Endothelial cell of umbilical vein (primary cell): ENCODE measurements at regions not wholly inside any gene's neighbourhood (a gene's known extent, or its start where the extent isn't known, plus 50 kb on each side); places are given as distances from the start of the nearest gene placed in this dataset.

Experiments used
- BruUV-seq: library from RNA; stranded (reverse); fragments of 400-500 nt; replicated peaks from 2 replicates; lab custom pipeline; 2021; lab: Mats Ljungman, UMichigan
- CTCF ChIA-PET: fragments of 300-600, 350-600 bp; sonication (Branson Sonifier 250); formaldehyde crosslinking; loops from one replicate; lab custom pipeline; 2021; ENCODE audit warnings: antibody characterized with exemption, inconsistent platforms; lab: Charles Lee
- POLR2A ChIA-PET: fragments of 300-600, 350-600 bp; sonication (Branson Sonifier 250); formaldehyde crosslinking; loops from one replicate; lab custom pipeline; 2021; ENCODE audit warnings: antibody characterized with exemption, inconsistent platforms; lab: Charles Lee
- DNase-seq: peaks from one replicate; pipeline ENCODE4 v3.0.0-alpha.2; 2011; ENCODE audit warnings: low read depth, low spot score
- FAIRE-seq: peaks from 2 replicates; lab custom pipeline; 2011; peaks lifted over from hg19 to GRCh38; lab: Jason Lieb, UNC
- H2AFZ ChIP-seq: 2 replicates; pipeline ENCODE4 v1.6.0; 2012; ENCODE audit warnings: low read depth, low read length, control low read depth, inconsistent platforms
- H3K27ac ChIP-seq: 2 replicates; pipeline ENCODE4 v1.5.1; 2011; ENCODE audit warnings: low read depth, mild to moderate bottlenecking, control low read depth, low read length, moderate library complexity; ENCODE audit not compliant: insufficient read depth
- H3K27me3 ChIP-seq, 2 experiments: 2 replicates each; pipeline versions ENCODE4 v1.6.0 to v1.6.1; 2011; ENCODE audit warnings: low read length in 2 of 2, mixed read lengths in 1 of 2; ENCODE audit not compliant: control insufficient read depth in 2 of 2, insufficient read depth in 2 of 2
- H3K36me3 ChIP-seq, 2 experiments: 2 replicates in 1 of 2; 3 replicates in 1 of 2; pipeline ENCODE4 v1.5.1; 2011; ENCODE audit warnings: low read length in 2 of 2, mild to moderate bottlenecking in 1 of 2, moderate library complexity in 1 of 2; ENCODE audit not compliant: control insufficient read depth in 2 of 2, insufficient read depth in 2 of 2; ENCODE audit errors: extremely low read depth in 1 of 2
- H3K4me1 ChIP-seq: 3 replicates; pipeline ENCODE4 v1.5.1; 2011; ENCODE audit warnings: mild to moderate bottlenecking, low read length; ENCODE audit not compliant: control insufficient read depth, insufficient read depth; ENCODE audit errors: extremely low read depth
- H3K4me2 ChIP-seq: 2 replicates; pipeline ENCODE4 v1.6.1; 2011; ENCODE audit warnings: low read length, control low read depth, mixed read lengths; ENCODE audit not compliant: insufficient read depth
- H3K4me3 ChIP-seq, 3 experiments: fragments of 200-600 bp in 1 of 3; sonication (generic), shearing (Covaris generic) in 1 of 3; replicated peaks in 1 of 3; 2 replicates each; pipeline ENCODE4 v1.5.1; 2011 to 2016; ENCODE audit warnings: control low read depth in 3 of 3, low read length in 3 of 3, mild to moderate bottlenecking in 2 of 3, inconsistent platforms in 1 of 3, low read depth in 1 of 3, moderate library complexity in 1 of 3; ENCODE audit not compliant: insufficient read depth in 1 of 3
- H3K79me2 ChIP-seq: 2 replicates; pipeline ENCODE4 v1.6.0; 2012; ENCODE audit warnings: low read length, inconsistent platforms; ENCODE audit not compliant: control insufficient read depth, insufficient read depth
- H3K9ac ChIP-seq: replicated peaks from 2 replicates; pipeline ENCODE3; 2011; ENCODE audit warnings: low read length, control low read depth; ENCODE audit not compliant: insufficient read depth; ENCODE audit errors: extremely low read depth
- H3K9me1 ChIP-seq: replicated peaks from 3 replicates; pipeline ENCODE4 v1.6.0; 2011; ENCODE audit warnings: mild to moderate bottlenecking, low read length; ENCODE audit not compliant: control insufficient read depth, insufficient read depth; ENCODE audit errors: extremely low read depth
- H3K9me3 ChIP-seq: replicated peaks from 2 replicates; pipeline ENCODE4 v1.5.1; 2012; ENCODE audit warnings: low read length, inconsistent platforms; ENCODE audit not compliant: control insufficient read depth, insufficient read depth
- H4K20me1 ChIP-seq: replicated peaks from 2 replicates; pipeline ENCODE3; 2011; ENCODE audit warnings: mild to moderate bottlenecking, low read length; ENCODE audit not compliant: control insufficient read depth, insufficient read depth; ENCODE audit errors: extremely low read depth
- EZH2 ChIP-seq: IDR thresholded peaks from 2 replicates; pipeline ENCODE4 v1.6.1; 2012; ENCODE audit warnings: borderline replicate concordance, low read depth, mild to moderate bottlenecking, moderate library complexity, low read length, inconsistent platforms; ENCODE audit not compliant: severe bottlenecking
- FOS ChIP-seq: IDR thresholded peaks from 2 replicates; pipeline ENCODE4 v1.6.1; 2011; ENCODE audit warnings: mild to moderate bottlenecking, low read length, moderate library complexity, borderline replicate concordance; ENCODE audit not compliant: insufficient read depth
- GATA2 ChIP-seq: IDR thresholded peaks from 2 replicates; pipeline ENCODE4 v1.7.0; 2011; ENCODE audit warnings: low read depth, mild to moderate bottlenecking, moderate library complexity, mixed read lengths, low read length; ENCODE audit not compliant: insufficient read length, insufficient read depth
- JUN ChIP-seq: IDR thresholded peaks from 2 replicates; pipeline ENCODE4 v1.6.1; 2011; ENCODE audit warnings: borderline replicate concordance, low read depth; ENCODE audit not compliant: insufficient read length, insufficient read depth
- MYC ChIP-seq: IDR thresholded peaks from one replicate; pipeline ENCODE4 v1.6.1; 2011; ENCODE audit warnings: mild to moderate bottlenecking, low read depth, low read length
- POLR2A ChIP-seq: IDR thresholded peaks from 2 replicates; pipeline ENCODE4 v1.6.1; 2012; ENCODE audit warnings: low read depth, mild to moderate bottlenecking, control low read depth, low read length
- POLR2AphosphoS5 ChIP-seq: IDR thresholded peaks from 2 replicates; pipeline ENCODE4 v1.6.1; 2012; ENCODE audit warnings: low read depth, mild to moderate bottlenecking, control low read depth, low read length, moderate library complexity; ENCODE audit not compliant: insufficient read depth
- dilution Hi-C: fragments of 300-500 bp; cut with MboI; formaldehyde crosslinking; loops from one replicate; pipeline ENCODE4 v1.15.0; 2019; ENCODE audit warnings: low sequenced_read_pairs; ENCODE audit not compliant: extremely low pct_ligation_motif_present
- intact Hi-C: fragments of 100-400 bp; cut with micrococcal nuclease; formaldehyde crosslinking; loops from one replicate; pipeline ENCODE4 v1.10.0; 2022
- TF ChIP-seq, protein P1 (sequence below): IDR thresholded peaks from 2 replicates; pipeline ENCODE4 v1.6.1; 2011; ENCODE audit not compliant: insufficient read depth, insufficient read length
- TF ChIP-seq, protein P2 (sequence below), 2 donors: IDR thresholded peaks; 1 replicate in 1 of 2; 2 replicates in 1 of 2; pipeline ENCODE4 v1.5.1; 2011; ENCODE audit warnings: low read length in 2 of 2, mild to moderate bottlenecking in 2 of 2, moderate library complexity in 2 of 2, control low read depth in 1 of 2, inconsistent platforms in 1 of 2, low read depth in 1 of 2; ENCODE audit not compliant: insufficient read depth in 1 of 2; ENCODE audit errors: extremely low read depth in 1 of 2

DNA sequence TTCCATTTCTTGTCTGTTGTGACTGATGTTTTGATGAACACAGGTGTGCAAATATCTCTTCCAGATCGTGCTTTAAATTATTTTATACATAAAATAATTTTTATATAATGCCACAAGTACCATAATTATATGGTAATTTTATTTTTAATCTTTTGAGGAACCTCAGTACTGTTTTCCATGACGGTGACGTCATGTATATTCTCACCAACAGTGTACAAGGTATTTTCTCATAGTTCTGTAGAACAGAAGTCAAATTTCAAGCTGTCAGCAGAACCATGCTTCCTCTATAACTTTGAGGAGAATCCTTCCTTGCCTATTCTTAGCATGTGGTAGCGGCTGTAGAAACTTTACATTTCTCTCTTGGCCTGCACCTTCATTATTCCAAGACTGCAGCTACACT is 349.4 kb upstream of the GYPC start:
- POLR2A ChIA-PET = no interaction called here

More for the DNA sequence above, 349.4 kb upstream of the GYPC start:
- Histone ChIP-seq H4K20me1 (no peaks in the 10 kb centered on the region), H2AFZ (no peak overlapping the region), H3K27ac (no peak overlapping the region), H3K9me1 (no peaks in the 10 kb centered on the region), H3K79me2 (no peaks in the 10 kb centered on the region), H3K36me3 (no peaks in the 10 kb centered on the region), H3K9me3 (peaks cover 10% of the 10 kb centered on the region), H3K4me2 (no peak overlapping the region), H3K9ac (no peak overlapping the region), H3K4me3 (no peak overlapping the region), H3K27me3 (no peaks in the 10 kb centered on the region), H3K4me1 (no peaks in the 10 kb centered on the region)
- DNase-seq = no peak
- no TSS peak for BruUV-seq
- CTCF ChIA-PET = no interaction called here
- dilution Hi-C loops = no loop called here
- no peak for FAIRE-seq
- intact Hi-C loops = no loop called here
- TF ChIP-seq GATA2 (no peak), EZH2 (no peak), FOS (no peak), POLR2AphosphoS5 (no peak), JUN (no peak), POLR2A (no peak), MYC (no peak)
- TF ChIP-seq, protein P1, sequence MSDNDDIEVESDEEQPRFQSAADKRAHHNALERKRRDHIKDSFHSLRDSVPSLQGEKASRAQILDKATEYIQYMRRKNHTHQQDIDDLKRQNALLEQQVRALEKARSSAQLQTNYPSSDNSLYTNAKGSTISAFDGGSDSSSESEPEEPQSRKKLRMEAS = no peak
- TF ChIP-seq, protein P2, sequence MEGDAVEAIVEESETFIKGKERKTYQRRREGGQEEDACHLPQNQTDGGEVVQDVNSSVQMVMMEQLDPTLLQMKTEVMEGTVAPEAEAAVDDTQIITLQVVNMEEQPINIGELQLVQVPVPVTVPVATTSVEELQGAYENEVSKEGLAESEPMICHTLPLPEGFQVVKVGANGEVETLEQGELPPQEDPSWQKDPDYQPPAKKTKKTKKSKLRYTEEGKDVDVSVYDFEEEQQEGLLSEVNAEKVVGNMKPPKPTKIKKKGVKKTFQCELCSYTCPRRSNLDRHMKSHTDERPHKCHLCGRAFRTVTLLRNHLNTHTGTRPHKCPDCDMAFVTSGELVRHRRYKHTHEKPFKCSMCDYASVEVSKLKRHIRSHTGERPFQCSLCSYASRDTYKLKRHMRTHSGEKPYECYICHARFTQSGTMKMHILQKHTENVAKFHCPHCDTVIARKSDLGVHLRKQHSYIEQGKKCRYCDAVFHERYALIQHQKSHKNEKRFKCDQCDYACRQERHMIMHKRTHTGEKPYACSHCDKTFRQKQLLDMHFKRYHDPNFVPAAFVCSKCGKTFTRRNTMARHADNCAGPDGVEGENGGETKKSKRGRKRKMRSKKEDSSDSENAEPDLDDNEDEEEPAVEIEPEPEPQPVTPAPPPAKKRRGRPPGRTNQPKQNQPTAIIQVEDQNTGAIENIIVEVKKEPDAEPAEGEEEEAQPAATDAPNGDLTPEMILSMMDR (IDR thresholded peaks at IDR 0.05; ENCODE audit: extremely low read depth in 1 of 2, insufficient read depth in 1 of 2, low read depth in 1 of 2, low read length in 2 of 2) = no peak
